ENCODE measurements at regions not wholly inside any gene's neighbourhood (a gene's known extent, or its start where the extent isn't known, plus 50 kb on each side); places are given as distances from the start of the nearest gene placed in this dataset.

GRCh38 chr4:188887905-188888304 lies 748.7 kb downstream of the TRIML1 start:
- TF ChIP-seq CTCF (IDR thresholded peaks at IDR 0.05 in 8 of 11, conservative IDR thresholded peaks at IDR 0.05 in 3 of 11), result no peak
- TF ChIP-seq POLR2A (IDR thresholded peaks at IDR 0.05), result no peak
- TF ChIP-seq POLR2AphosphoS5 (IDR thresholded peaks at IDR 0.05), result no peak

Data from spleen (tissue), 7 donors.